Stimulated activated CD4-positive, alpha-beta T cell treated with anti-CD3 and anti-CD28 coated beads, Interleukin-15, amount 100 ng/mL, for 1 hour (primary cell): ENCODE measurements at regions not wholly inside any gene's neighbourhood (a gene's known extent, or its start where the extent isn't known, plus 50 kb on each side); places are given as distances from the start of the nearest gene placed in this dataset.

Experiments used
- DNase-seq, 2 donors: peaks; one replicate each; pipeline ENCODE4 v3.0.0-alpha.2; 2020; ENCODE audit warnings: low read depth in 1 of 2, low spot score in 1 of 2

- no peak for DNase-seq
Observed at GRCh38 chrX:39895218-39896110, 202.3 kb downstream of the BCOR start.

- no peak for DNase-seq
Observed at GRCh38 chrX:39896951-39897740, 200.6 kb downstream of the BCOR start.

- DNase-seq, result no peak
Observed at GRCh38 chrX:39897741-39898097, 200.0 kb downstream of the BCOR start.

GRCh38 chrX:39898147-39898546 lies 199.6 kb downstream of the BCOR start:
- no peak for DNase-seq

- DNase-seq, result no peak
Observed at GRCh38 chrX:39899059-39899458, 198.7 kb downstream of the BCOR start.

- DNase-seq, result no peak
Observed at GRCh38 chrX:39899856-39900776, 197.6 kb downstream of the BCOR start.

- no peak for DNase-seq
Observed at GRCh38 chrX:39900777-39901170, 197.0 kb downstream of the BCOR start.

- no peak for DNase-seq
Observed at GRCh38 chrX:39903343-39903742, 194.4 kb downstream of the BCOR start.

GRCh38 chrX:39903937-39904336 lies 193.8 kb downstream of the BCOR start:
- no peak for DNase-seq

GRCh38 chrX:39904816-39905537 lies 192.8 kb downstream of the BCOR start:
- no peak for DNase-seq

- no peak for DNase-seq
Observed at GRCh38 chrX:39905538-39905891, 192.2 kb downstream of the BCOR start.

- DNase-seq, result no peak
Observed at GRCh38 chrX:39905946-39906345, 191.8 kb downstream of the BCOR start.

- DNase-seq, result no peak
Observed at GRCh38 chrX:39907964-39908661, 189.6 kb downstream of the BCOR start.

- DNase-seq, result no peak
Observed at GRCh38 chrX:39909996-39910395, 187.8 kb downstream of the BCOR start.

- no peak for DNase-seq
Observed at GRCh38 chrX:39910651-39911050, 187.1 kb downstream of the BCOR start.

- no peak for DNase-seq
Observed at GRCh38 chrX:39911278-39911897, 186.4 kb downstream of the BCOR start.

- no peak for DNase-seq
Observed at GRCh38 chrX:39912126-39912525, 185.6 kb downstream of the BCOR start.

GRCh38 chrX:39915081-39915480 lies 182.7 kb downstream of the BCOR start:
- DNase-seq, result no peak

- no peak for DNase-seq
Observed at GRCh38 chrX:39915596-39915995, 182.2 kb downstream of the BCOR start.

GRCh38 chrX:39921838-39922237 lies 175.9 kb downstream of the BCOR start:
- no peak for DNase-seq
